ENCODE measurements at regions not wholly inside any gene's neighbourhood (a gene's known extent, or its start where the extent isn't known, plus 50 kb on each side); places are given as distances from the start of the nearest gene placed in this dataset.

DNA sequence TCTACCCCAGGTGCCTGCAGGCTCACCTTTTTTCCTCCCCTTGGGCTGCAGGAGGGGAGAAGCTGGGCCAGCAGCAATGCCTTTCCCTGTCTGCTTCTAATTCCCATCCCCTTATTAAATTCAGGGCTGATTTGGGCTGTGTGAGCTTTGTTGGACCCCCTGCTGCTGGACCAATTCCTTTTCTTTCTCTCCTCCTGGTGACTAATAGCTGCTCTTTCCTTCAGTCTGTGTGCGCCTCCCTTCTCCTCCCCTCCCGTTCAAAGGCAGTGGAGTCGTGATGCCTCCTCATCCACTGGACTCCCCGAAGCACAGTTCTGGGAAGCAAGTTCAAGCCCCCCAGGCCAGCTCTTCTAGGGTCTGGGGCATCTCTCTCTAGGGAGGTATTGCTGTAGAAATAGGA is 567.9 kb upstream of the CADM1 start:
- TF ChIP-seq EZH2 (IDR thresholded peaks at IDR 0.05; ENCODE audit: low read length, missing control alignments) (no peak), CTCF (conservative IDR thresholded peaks at IDR 0.05 in 1 of 2, IDR thresholded peaks at IDR 0.05 in 1 of 2; ENCODE audit: low read depth in 1 of 2, low read length in 2 of 2) (no peak)
- H4K20me1 ChIP-seq (ENCODE audit: control insufficient read depth, extremely low read depth, insufficient read depth, low read length), result no peaks in the 10 kb centered on the region
- no peak for DNase-seq (ENCODE audit: low read depth in 2 of 2)
- H3K4me3 ChIP-seq (replicated peaks in 1 of 4; ENCODE audit: control extremely low read depth in 1 of 4, insufficient read depth in 1 of 4, low read depth in 3 of 4, low read length in 4 of 4), result no peak overlapping the region
- H2AFZ ChIP-seq (ENCODE audit: low read length), result no peak overlapping the region
- H3K9ac ChIP-seq (ENCODE audit: insufficient read depth, low read length), result no peak overlapping the region
- H3K79me2 ChIP-seq (ENCODE audit: control insufficient read depth, insufficient read depth, low read length), result no peaks in the 10 kb centered on the region
- no peaks in the 10 kb centered on the region for H3K9me3 ChIP-seq (ENCODE audit: control insufficient read depth, insufficient read depth, low read depth, low read length)
- H3K4me1 ChIP-seq (ENCODE audit: control insufficient read depth, extremely low read depth, insufficient read depth, low read length), result no peaks in the 10 kb centered on the region
- no peak overlapping the region for H3K4me2 ChIP-seq (ENCODE audit: extremely low read depth, insufficient read depth, low read length)
- no peak overlapping the region for H3K27ac ChIP-seq (ENCODE audit: insufficient read depth, low read length)
- H3K27me3 ChIP-seq (ENCODE audit: control insufficient read depth, insufficient read depth, low read length), result no peaks in the 10 kb centered on the region
- no peaks in the 10 kb centered on the region for H3K36me3 ChIP-seq (ENCODE audit: control insufficient read depth, insufficient read depth, low read length)

GRCh38 chr11:116071241-116071640 is 567.0 kb upstream of the CADM1 start:
- Histone ChIP-seq H3K27ac (ENCODE audit: insufficient read depth, low read length) (no peak overlapping the region), H3K4me2 (ENCODE audit: extremely low read depth, insufficient read depth, low read length) (no peak overlapping the region), H3K9ac (ENCODE audit: insufficient read depth, low read length) (no peak overlapping the region), H3K36me3 (ENCODE audit: control insufficient read depth, insufficient read depth, low read length) (no peaks in the 10 kb centered on the region), H4K20me1 (ENCODE audit: control insufficient read depth, extremely low read depth, insufficient read depth, low read length) (no peaks in the 10 kb centered on the region), H3K9me3 (ENCODE audit: control insufficient read depth, insufficient read depth, low read depth, low read length) (no peaks in the 10 kb centered on the region), H3K4me1 (ENCODE audit: control insufficient read depth, extremely low read depth, insufficient read depth, low read length) (no peaks in the 10 kb centered on the region), H3K79me2 (ENCODE audit: control insufficient read depth, insufficient read depth, low read length) (no peaks in the 10 kb centered on the region), H3K4me3 (replicated peaks in 1 of 4; ENCODE audit: control extremely low read depth in 1 of 4, insufficient read depth in 1 of 4, low read depth in 3 of 4, low read length in 4 of 4) (no peak overlapping the region), H2AFZ (ENCODE audit: low read length) (no peak overlapping the region), H3K27me3 (ENCODE audit: control insufficient read depth, insufficient read depth, low read length) (no peaks in the 10 kb centered on the region)
- no peak for TF ChIP-seq CTCF (conservative IDR thresholded peaks at IDR 0.05 in 1 of 2, IDR thresholded peaks at IDR 0.05 in 1 of 2; ENCODE audit: low read depth in 1 of 2, low read length in 2 of 2)
- TF ChIP-seq EZH2 (IDR thresholded peaks at IDR 0.05; ENCODE audit: low read length, missing control alignments), result no peak
- no peak for DNase-seq (ENCODE audit: low read depth in 2 of 2)

DNA sequence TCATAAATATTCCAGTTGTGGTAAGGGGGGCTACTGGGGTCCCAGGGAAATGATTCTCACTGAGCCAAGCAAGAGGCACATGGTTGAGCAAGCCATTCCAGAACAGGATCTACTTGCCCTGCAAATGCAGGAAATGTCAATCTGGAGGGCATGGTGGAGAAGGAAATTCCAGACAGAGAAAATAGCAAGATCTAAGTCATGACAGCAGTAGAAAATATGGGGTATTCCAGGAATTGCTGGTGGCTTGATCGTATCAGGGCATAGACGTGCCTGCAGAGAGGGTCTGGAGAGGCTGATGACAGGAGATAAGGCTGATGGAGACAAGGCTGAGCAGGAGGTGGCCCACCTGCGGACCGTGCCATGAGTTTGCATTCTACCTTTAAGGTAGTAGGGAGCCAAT is 566.3 kb upstream of the CADM1 start:
- no peak overlapping the region for H3K4me3 ChIP-seq (replicated peaks in 1 of 4; ENCODE audit: control extremely low read depth in 1 of 4, insufficient read depth in 1 of 4, low read depth in 3 of 4, low read length in 4 of 4)
- H3K9me3 ChIP-seq (ENCODE audit: control insufficient read depth, insufficient read depth, low read depth, low read length), result no peaks in the 10 kb centered on the region
- TF ChIP-seq EZH2 (IDR thresholded peaks at IDR 0.05; ENCODE audit: low read length, missing control alignments) (no peak), CTCF (conservative IDR thresholded peaks at IDR 0.05 in 1 of 2, IDR thresholded peaks at IDR 0.05 in 1 of 2; ENCODE audit: low read depth in 1 of 2, low read length in 2 of 2) (no peak)
- H3K4me1 ChIP-seq (ENCODE audit: control insufficient read depth, extremely low read depth, insufficient read depth, low read length), result no peaks in the 10 kb centered on the region
- no peaks in the 10 kb centered on the region for H3K36me3 ChIP-seq (ENCODE audit: control insufficient read depth, insufficient read depth, low read length)
- H3K27ac ChIP-seq (ENCODE audit: insufficient read depth, low read length), result no peak overlapping the region
- no peak overlapping the region for H3K4me2 ChIP-seq (ENCODE audit: extremely low read depth, insufficient read depth, low read length)
- no peak overlapping the region for H3K9ac ChIP-seq (ENCODE audit: insufficient read depth, low read length)
- no peak overlapping the region for H2AFZ ChIP-seq (ENCODE audit: low read length)
- H4K20me1 ChIP-seq (ENCODE audit: control insufficient read depth, extremely low read depth, insufficient read depth, low read length), result no peaks in the 10 kb centered on the region
- no peaks in the 10 kb centered on the region for H3K79me2 ChIP-seq (ENCODE audit: control insufficient read depth, insufficient read depth, low read length)
- DNase-seq (ENCODE audit: low read depth in 2 of 2), result no peak
- no peaks in the 10 kb centered on the region for H3K27me3 ChIP-seq (ENCODE audit: control insufficient read depth, insufficient read depth, low read length)
